H1 (cell line): ENCODE measurements at regions not wholly inside any gene's neighbourhood (a gene's known extent, or its start where the extent isn't known, plus 50 kb on each side); places are given as distances from the start of the nearest gene placed in this dataset.

Experiments
- CTCF ChIA-PET: fragments of 300-600 bp; sonication (Branson Sonifier 250); formaldehyde crosslinking; loops from one replicate; lab custom pipeline; 2021; ENCODE audit not compliant: partially characterized antibody; lab: Charles Lee
- POLR2A ChIA-PET: fragments of 300-600 bp; sonication (Branson Sonifier 250); formaldehyde crosslinking; loops from one replicate; lab custom pipeline; 2021; ENCODE audit warnings: inconsistent platforms; ENCODE audit not compliant: partially characterized antibody; lab: Charles Lee
- DNase-seq, 2 experiments: peaks; one replicate each; pipeline versions ENCODE4 v3.0.0 to v3.0.0-alpha.2; 2010 to 2022; ENCODE audit warnings: low spot score in 2 of 2, low read depth in 1 of 2, mixed read lengths in 1 of 2
- FAIRE-seq: peaks from 2 replicates; lab custom pipeline; 2011; peaks lifted over from hg19 to GRCh38; lab: Jason Lieb, UNC
- H2AFZ ChIP-seq: 2 replicates; pipeline ENCODE4 v1.8.1; 2012; ENCODE audit warnings: low read length, inconsistent platforms
- H2AK5ac ChIP-seq: 2 replicates; pipeline ENCODE4 v1.6.1; 2013; ENCODE audit warnings: low read depth, low read length
- H2BK120ac ChIP-seq: replicated peaks from 2 replicates; pipeline ENCODE3; 2013; ENCODE audit warnings: low read depth, low read length, inconsistent platforms
- H2BK12ac ChIP-seq: 2 replicates; pipeline ENCODE4 v1.6.1; 2013; ENCODE audit warnings: low read depth, low read length
- H2BK15ac ChIP-seq: 2 replicates; pipeline ENCODE4 v1.6.1; 2013; ENCODE audit warnings: low read length
- H2BK20ac ChIP-seq: 2 replicates; pipeline ENCODE4 v1.6.1; 2013; ENCODE audit warnings: low read length
- H2BK5ac ChIP-seq: 2 replicates; pipeline ENCODE4 v1.6.1; 2013; ENCODE audit warnings: low read depth, low read length
- H3K14ac ChIP-seq: 2 replicates; pipeline ENCODE4 v1.6.1; 2013; ENCODE audit warnings: inconsistent platforms; ENCODE audit not compliant: insufficient read length
- H3K18ac ChIP-seq: 2 replicates; pipeline ENCODE4 v1.6.1; 2013; ENCODE audit warnings: low read length; ENCODE audit errors: extremely low read depth
- H3K23ac ChIP-seq: 2 replicates; pipeline ENCODE4 v1.6.1; 2013; ENCODE audit warnings: inconsistent platforms; ENCODE audit not compliant: insufficient read length
- H3K23me2 ChIP-seq: 2 replicates; pipeline ENCODE4 v1.6.1; 2013; ENCODE audit warnings: low read depth, low read length
- H3K27ac ChIP-seq: 2 replicates; pipeline ENCODE4 v1.6.1; 2011; ENCODE audit warnings: low read depth, low read length, inconsistent platforms
- H3K27me3 ChIP-seq, 4 experiments: replicated peaks in 1 of 4; 1 replicate in 1 of 4; 2 replicates in 3 of 4; pipeline versions ENCODE4 v1.6.1 to v1.8.1; 2011 to 2013; ENCODE audit warnings: low read length in 3 of 4, mild to moderate bottlenecking in 3 of 4, inconsistent platforms in 2 of 4, mixed read lengths in 2 of 4, moderate library complexity in 1 of 4; ENCODE audit not compliant: control insufficient read depth in 3 of 4, insufficient read depth in 3 of 4; ENCODE audit errors: extremely low read depth in 1 of 4
- H3K36me3 ChIP-seq, 4 experiments: 2 replicates each; pipeline versions ENCODE4 v1.6.1 to v1.8.1; 2011 to 2013; ENCODE audit warnings: mild to moderate bottlenecking in 4 of 4, low read length in 3 of 4, moderate library complexity in 2 of 4, control low read depth in 1 of 4, inconsistent platforms in 1 of 4; ENCODE audit not compliant: insufficient read depth in 4 of 4, control insufficient read depth in 2 of 4
- H3K4ac ChIP-seq: replicated peaks from 2 replicates; pipeline ENCODE3; 2013; ENCODE audit warnings: low read length, low read depth, mixed read lengths, inconsistent platforms; ENCODE audit not compliant: insufficient read length
- H3K4me1 ChIP-seq, 4 experiments: replicated peaks in 1 of 4; 1 replicate in 1 of 4; 2 replicates in 3 of 4; pipeline versions ENCODE4 v1.6.1 to v1.8.1; 2011 to 2013; ENCODE audit warnings: low read length in 3 of 4, inconsistent platforms in 2 of 4, mixed read lengths in 1 of 4; ENCODE audit not compliant: insufficient read depth in 4 of 4, control insufficient read depth in 3 of 4
- H3K4me2 ChIP-seq, 2 experiments: 2 replicates each; pipeline versions ENCODE4 v1.6.1 to v1.8.1; 2011 to 2013; ENCODE audit warnings: low read depth in 2 of 2, low read length in 2 of 2, control low read depth in 1 of 2, inconsistent platforms in 1 of 2, mild to moderate bottlenecking in 1 of 2; ENCODE audit not compliant: insufficient read depth in 1 of 2
- H3K4me3 ChIP-seq, 4 experiments: fragments of 200-600, 300-600 bp in 1 of 4; sonication (generic), shearing (Covaris generic), sonication (Bioruptor Twin) in 1 of 4; 2 replicates each; pipeline versions ENCODE4 v1.5.1 to v1.8.1; 2011 to 2016; ENCODE audit warnings: low read length in 4 of 4, low read depth in 3 of 4, control low read depth in 2 of 4, inconsistent platforms in 2 of 4, mild to moderate bottlenecking in 2 of 4, mixed read lengths in 1 of 4, moderate library complexity in 1 of 4; ENCODE audit not compliant: insufficient read depth in 2 of 4; ENCODE audit errors: extremely low read depth in 1 of 4
- H3K56ac ChIP-seq: replicated peaks from 2 replicates; pipeline ENCODE3; 2013; ENCODE audit warnings: low read depth, mild to moderate bottlenecking, mixed read lengths, low read length, inconsistent platforms; ENCODE audit not compliant: insufficient read length
- H3K79me1 ChIP-seq: 2 replicates; pipeline ENCODE4 v1.6.1; 2013; ENCODE audit warnings: low read depth, low read length, control low read depth
- H3K79me2 ChIP-seq, 2 experiments: 2 replicates each; pipeline versions ENCODE4 v1.6.1 to v1.8.1; 2012 to 2013; ENCODE audit warnings: low read length in 2 of 2, mild to moderate bottlenecking in 2 of 2, inconsistent platforms in 1 of 2; ENCODE audit not compliant: insufficient read depth in 2 of 2, control insufficient read depth in 1 of 2
- H3K9ac ChIP-seq, 4 experiments: replicated peaks in 1 of 4; 1 replicate in 1 of 4; 2 replicates in 3 of 4; pipeline versions ENCODE4 v1.6.1 to v1.8.1; 2011 to 2013; ENCODE audit warnings: low read depth in 3 of 4, low read length in 3 of 4, control low read depth in 2 of 4, mild to moderate bottlenecking in 2 of 4, moderate library complexity in 2 of 4, inconsistent platforms in 1 of 4; ENCODE audit errors: extremely low read depth in 1 of 4
- H3K9me3 ChIP-seq, 2 experiments: 2 replicates each; pipeline versions ENCODE4 v1.6.1 to v1.8.1; 2012 to 2013; ENCODE audit warnings: mild to moderate bottlenecking in 2 of 2, moderate library complexity in 2 of 2, control low read depth in 1 of 2, inconsistent platforms in 1 of 2, low read depth in 1 of 2, low read length in 1 of 2, mixed read lengths in 1 of 2; ENCODE audit not compliant: insufficient read depth in 2 of 2
- H4K20me1 ChIP-seq, 2 experiments: replicated peaks in 1 of 2; 2 replicates each; pipeline versions ENCODE3 to v1.8.1; 2011 to 2013; ENCODE audit warnings: inconsistent platforms in 2 of 2, low read length in 2 of 2, mild to moderate bottlenecking in 1 of 2; ENCODE audit not compliant: insufficient read depth in 2 of 2, control insufficient read depth in 1 of 2
- H4K5ac ChIP-seq: 2 replicates; pipeline ENCODE4 v1.6.1; 2013; ENCODE audit warnings: low read length, low read depth, mixed read lengths, inconsistent platforms; ENCODE audit not compliant: insufficient read length
- H4K8ac ChIP-seq: 2 replicates; pipeline ENCODE4 v1.8.0; 2013; ENCODE audit warnings: mild to moderate bottlenecking, moderate library complexity, low read length, inconsistent platforms; ENCODE audit not compliant: insufficient read depth; ENCODE audit errors: extremely low read depth
- H4K91ac ChIP-seq: replicated peaks from 2 replicates; pipeline ENCODE3; 2013; ENCODE audit warnings: low read length, mixed read lengths, inconsistent platforms; ENCODE audit not compliant: insufficient read length
- CHD2 ChIP-seq: IDR thresholded peaks from 2 replicates; pipeline ENCODE4 v1.6.1; 2012; ENCODE audit warnings: low read length, improper control_type of control experiment
- CTBP2 ChIP-seq: IDR thresholded peaks from 2 replicates; pipeline ENCODE4 v1.7.0; 2011; ENCODE audit warnings: borderline replicate concordance, mild to moderate bottlenecking, moderate library complexity, mixed read lengths, low read length; ENCODE audit not compliant: insufficient read depth, insufficient read length
- EP300 ChIP-seq, 2 experiments: IDR thresholded peaks; 1 replicate in 1 of 2; 2 replicates in 1 of 2; pipeline ENCODE4 v1.6.1; 2011 to 2012; ENCODE audit warnings: low read depth in 2 of 2, low read length in 2 of 2, mild to moderate bottlenecking in 2 of 2, borderline replicate concordance in 1 of 2, inconsistent platforms in 1 of 2, moderate library complexity in 1 of 2
- GABPA ChIP-seq: IDR thresholded peaks from 2 replicates; pipeline ENCODE4 v1.6.1; 2011; ENCODE audit warnings: mild to moderate bottlenecking, low read length, moderate library complexity, borderline replicate concordance; ENCODE audit not compliant: insufficient read depth
- JUND ChIP-seq: IDR thresholded peaks from 2 replicates; pipeline ENCODE4 v1.6.1; 2011; ENCODE audit warnings: mild to moderate bottlenecking, improper control_type of control experiment, low read length
- POLR2A ChIP-seq, 2 experiments: IDR thresholded peaks; 1 replicate in 1 of 2; 2 replicates in 1 of 2; pipeline ENCODE4 v1.6.1; 2011; ENCODE audit warnings: low read depth in 2 of 2, low read length in 2 of 2, mild to moderate bottlenecking in 2 of 2; ENCODE audit errors: control extremely low read depth in 1 of 2
- SIRT6 ChIP-seq: IDR thresholded peaks from one replicate; pipeline ENCODE4 v1.7.1; 2012; ENCODE audit warnings: low read length, inconsistent platforms
- SP1 ChIP-seq: IDR thresholded peaks from 2 replicates; pipeline ENCODE4 v1.6.1; 2011; ENCODE audit warnings: low read depth, low read length
- SUZ12 ChIP-seq: fragments of 200-600 bp; sonication (generic); IDR thresholded peaks from 2 replicates; pipeline ENCODE4 v1.6.1; 2012; ENCODE audit warnings: mild to moderate bottlenecking, inconsistent platforms, low read length, moderate library complexity, mixed read lengths
- ZNF274 ChIP-seq: IDR thresholded peaks from 2 replicates; pipeline ENCODE4 v1.7.0; 2012; ENCODE audit warnings: low read length, borderline replicate concordance; ENCODE audit errors: extremely low read depth
- WGBS, 2 experiments: shearing (Covaris generic) in 1 of 2; methylation state at CpG; one replicate each; pipeline versions ENCODE4 v1.1.6 to v1.1.7; 2013 to 2015; ENCODE audit warnings: low lambda C conversion rate in 2 of 2, mixed read lengths in 2 of 2, inconsistent platforms in 1 of 2, low coverage in 1 of 2, missing lambda C conversion rate in 1 of 2; ENCODE audit not compliant: insufficient replicate concordance in 2 of 2, insufficient coverage in 1 of 2, insufficient read length in 1 of 2; ENCODE audit errors: extremely low coverage in 1 of 2, missing lambda C conversion rate in 1 of 2; 5-methylcytosine and 5-hydroxymethylcytosine counted together
- TF ChIP-seq, protein P1 (sequence below), 3 experiments: IDR thresholded peaks; 1 replicate in 2 of 3; 2 replicates in 1 of 3; pipeline versions ENCODE4 v1.5.1 to v1.6.1; 2011; ENCODE audit warnings: low read length in 3 of 3, mild to moderate bottlenecking in 3 of 3, inconsistent platforms in 2 of 3, low read depth in 1 of 3, moderate library complexity in 1 of 3; ENCODE audit not compliant: insufficient read depth in 1 of 3; ENCODE audit errors: control extremely low read depth in 1 of 3

DNA sequence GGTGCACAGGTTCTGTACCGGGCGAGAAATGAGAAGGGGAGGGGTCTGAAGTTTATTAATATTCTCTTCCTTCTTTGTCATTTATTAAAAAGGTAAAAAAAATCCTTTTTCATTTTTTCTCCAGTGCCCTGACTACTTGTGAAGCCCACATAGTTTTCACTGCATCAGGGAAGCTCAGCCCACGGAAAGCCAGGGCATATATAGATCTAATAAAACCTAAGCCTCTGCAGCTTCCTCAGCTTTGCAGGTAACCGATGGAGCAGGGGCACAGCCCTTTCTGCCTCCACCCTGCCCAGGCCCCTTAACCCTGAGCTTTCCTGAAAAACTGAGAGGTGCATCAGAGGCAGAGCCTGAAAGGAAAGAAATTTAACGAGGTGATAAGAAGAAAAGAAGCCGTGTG is 140.1 kb downstream of the NXPE2 start:
- H3K79me1 ChIP-seq, result no peaks in the 10 kb centered on the region
- H3K9ac ChIP-seq, result no peak overlapping the region
- H2BK12ac ChIP-seq, result no peak overlapping the region; the same call in 1 of the 2 replicates
- no peaks in the 10 kb centered on the region; a peak in 1 of 7 replicates for H3K27me3 ChIP-seq
- H4K8ac ChIP-seq, result no peak overlapping the region
- H3K14ac ChIP-seq, result no peak overlapping the region
- POLR2A ChIA-PET, result interaction anchor here (1.4 kb wide), 1 partner anchor 16 kb away, joined by 3 read pairs; no protein-coding TSS in a partner anchor
- no peak overlapping the region for H3K4ac ChIP-seq
- H2BK20ac ChIP-seq, result no peak overlapping the region; the same call in 1 of the 2 replicates
- no peak overlapping the region for H2BK5ac ChIP-seq
- H4K5ac ChIP-seq, result no peak overlapping the region
- no peaks in the 10 kb centered on the region for H4K20me1 ChIP-seq
- CTCF ChIA-PET, result interaction anchor here (0.8 to 1.7 kb wide), 4 partner anchors 13 to 72 kb away, joined by 3 to 6 read pairs (median 4); no protein-coding TSS in a partner anchor
- WGBS, 2 experiments, result 77% methylated on average over 6 of the region's 6 CpGs; no CpG with 5 or more reads in 1 of the 2 experiments
- DNase-seq (no peak), FAIRE-seq (no peak)
- H2BK120ac ChIP-seq, result no peak overlapping the region
- H3K18ac ChIP-seq, result 0 out of 2 replicates have a peak overlapping the region, but pooled peaks have one; percentile 53
- H3K56ac ChIP-seq, result no peak overlapping the region
- no peaks in the 10 kb centered on the region for H3K79me2 ChIP-seq
- H2AFZ ChIP-seq, result 0 out of 2 replicates have a peak overlapping the region, but pooled peaks have one; percentile 85
- H3K9me3 ChIP-seq, result no peaks in the 10 kb centered on the region; a peak in 2 of 4 replicates
- H3K23me2 ChIP-seq, result no peaks in the 10 kb centered on the region
- H3K36me3 ChIP-seq, result no peaks in the 10 kb centered on the region
- no peak overlapping the region for H4K91ac ChIP-seq
- no peak overlapping the region for H3K4me3 ChIP-seq
- peak overlapping the region; percentile 5 to 31; a peak in 2 of 4 replicates for H3K4me2 ChIP-seq
- H2BK15ac ChIP-seq, result no peak overlapping the region
- H3K4me1 ChIP-seq, result peaks cover 8 to 23% (median 14%) of the 10 kb centered on the region in 4 experiments; a peak in 6 of 7 replicates
- no peak overlapping the region for H3K23ac ChIP-seq
- no peak overlapping the region for H3K27ac ChIP-seq
- no peak overlapping the region for H2AK5ac ChIP-seq
- no peak for TF ChIP-seq EP300 (IDR thresholded peaks at IDR 0.05; ENCODE audit: borderline replicate concordance in 1 of 2, low read depth in 2 of 2, low read length in 2 of 2)
- no peak for TF ChIP-seq CTBP2
- no peak for TF ChIP-seq SIRT6
- no peak for TF ChIP-seq CHD2
- no peak for TF ChIP-seq SP1
- no peak for TF ChIP-seq ZNF274
- TF ChIP-seq GABPA, result no peak
- TF ChIP-seq, protein P1, sequence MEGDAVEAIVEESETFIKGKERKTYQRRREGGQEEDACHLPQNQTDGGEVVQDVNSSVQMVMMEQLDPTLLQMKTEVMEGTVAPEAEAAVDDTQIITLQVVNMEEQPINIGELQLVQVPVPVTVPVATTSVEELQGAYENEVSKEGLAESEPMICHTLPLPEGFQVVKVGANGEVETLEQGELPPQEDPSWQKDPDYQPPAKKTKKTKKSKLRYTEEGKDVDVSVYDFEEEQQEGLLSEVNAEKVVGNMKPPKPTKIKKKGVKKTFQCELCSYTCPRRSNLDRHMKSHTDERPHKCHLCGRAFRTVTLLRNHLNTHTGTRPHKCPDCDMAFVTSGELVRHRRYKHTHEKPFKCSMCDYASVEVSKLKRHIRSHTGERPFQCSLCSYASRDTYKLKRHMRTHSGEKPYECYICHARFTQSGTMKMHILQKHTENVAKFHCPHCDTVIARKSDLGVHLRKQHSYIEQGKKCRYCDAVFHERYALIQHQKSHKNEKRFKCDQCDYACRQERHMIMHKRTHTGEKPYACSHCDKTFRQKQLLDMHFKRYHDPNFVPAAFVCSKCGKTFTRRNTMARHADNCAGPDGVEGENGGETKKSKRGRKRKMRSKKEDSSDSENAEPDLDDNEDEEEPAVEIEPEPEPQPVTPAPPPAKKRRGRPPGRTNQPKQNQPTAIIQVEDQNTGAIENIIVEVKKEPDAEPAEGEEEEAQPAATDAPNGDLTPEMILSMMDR (IDR thresholded peaks at IDR 0.05; ENCODE audit: control extremely low read depth in 1 of 3, insufficient read depth in 1 of 3, low read depth in 1 of 3, low read length in 3 of 3), result no peak
- TF ChIP-seq JUND, result no peak
- TF ChIP-seq SUZ12, result no peak
- no peak for TF ChIP-seq POLR2A (IDR thresholded peaks at IDR 0.05; ENCODE audit: control extremely low read depth in 1 of 2, low read depth in 2 of 2, low read length in 2 of 2)
